GM19467 (cell line): ENCODE measurements at regions not wholly inside any gene's neighbourhood (a gene's known extent, or its start where the extent isn't known, plus 50 kb on each side); places are given as distances from the start of the nearest gene placed in this dataset.
"Not testable (repeated sequence)": the region's sequence is repeated elsewhere in the genome, so short reads cannot be mapped to it uniquely, and the experiment has no call there.

ENCODE experiments used
- ATAC-seq: cut with Tn5 transposase; IDR thresholded peaks from one replicate; pipeline ENCODE4 v1.9.1; 2021; ENCODE audit warnings: mild to moderate bottlenecking, moderate library complexity; ENCODE audit not compliant: unreplicated experiment

DNA sequence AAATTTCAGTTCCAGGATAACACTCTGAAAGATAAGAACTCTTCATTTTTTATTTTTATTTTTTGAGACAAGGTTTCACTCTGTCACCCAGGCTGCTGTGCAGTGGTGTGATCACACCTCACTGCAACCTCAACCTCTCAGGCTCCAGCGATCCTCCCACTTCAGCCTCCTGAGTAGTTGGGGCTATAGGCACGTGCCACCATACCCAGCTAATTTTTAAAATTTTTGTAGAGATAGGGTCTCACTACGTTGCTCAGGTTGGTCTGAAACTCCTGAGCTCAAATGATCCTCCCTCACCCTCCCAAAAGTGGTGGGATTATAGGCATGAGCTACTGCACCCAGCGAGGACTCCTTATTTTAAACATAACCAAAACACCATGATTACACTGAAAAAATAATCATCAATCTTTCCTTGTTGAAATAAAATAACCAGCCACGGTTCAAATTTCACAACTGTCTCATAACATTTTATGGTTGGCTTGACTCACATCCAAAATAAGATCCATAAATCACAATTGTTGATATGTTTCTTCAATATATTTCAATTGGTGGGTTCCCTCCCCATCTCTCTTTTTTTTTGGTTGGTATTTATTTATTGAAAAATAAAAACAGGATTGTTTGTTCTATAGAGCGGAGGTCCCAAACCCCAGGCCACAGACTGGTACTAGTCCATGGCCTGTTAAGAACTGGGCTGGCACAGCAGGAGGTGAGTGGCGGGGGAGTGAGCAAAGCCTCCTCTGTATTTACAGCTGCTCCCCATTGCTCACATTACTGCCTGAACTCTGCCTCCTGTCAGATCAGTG lies 60.1 kb upstream of the FAM171A1 start:
- ATAC-seq = no peak

DNA sequence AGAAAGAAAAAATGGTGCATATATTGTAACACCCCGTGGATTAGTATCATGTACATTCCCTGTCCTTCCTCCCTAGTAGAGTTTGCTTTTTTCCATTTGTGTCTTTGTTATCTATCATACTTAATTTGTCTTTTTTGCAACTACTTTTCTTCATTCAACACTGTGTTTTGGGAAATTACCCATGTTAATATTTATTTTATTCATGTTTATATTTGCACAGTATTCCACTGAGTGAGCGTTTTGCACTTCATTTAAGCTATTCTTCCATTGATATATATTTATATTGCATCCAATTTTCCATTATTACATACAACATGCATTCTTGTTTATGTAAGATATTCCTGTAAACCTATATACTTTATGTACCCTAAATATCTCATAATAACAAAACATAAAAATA lies 57.6 kb upstream of the FAM171A1 start:
- ATAC-seq = no peak

DNA sequence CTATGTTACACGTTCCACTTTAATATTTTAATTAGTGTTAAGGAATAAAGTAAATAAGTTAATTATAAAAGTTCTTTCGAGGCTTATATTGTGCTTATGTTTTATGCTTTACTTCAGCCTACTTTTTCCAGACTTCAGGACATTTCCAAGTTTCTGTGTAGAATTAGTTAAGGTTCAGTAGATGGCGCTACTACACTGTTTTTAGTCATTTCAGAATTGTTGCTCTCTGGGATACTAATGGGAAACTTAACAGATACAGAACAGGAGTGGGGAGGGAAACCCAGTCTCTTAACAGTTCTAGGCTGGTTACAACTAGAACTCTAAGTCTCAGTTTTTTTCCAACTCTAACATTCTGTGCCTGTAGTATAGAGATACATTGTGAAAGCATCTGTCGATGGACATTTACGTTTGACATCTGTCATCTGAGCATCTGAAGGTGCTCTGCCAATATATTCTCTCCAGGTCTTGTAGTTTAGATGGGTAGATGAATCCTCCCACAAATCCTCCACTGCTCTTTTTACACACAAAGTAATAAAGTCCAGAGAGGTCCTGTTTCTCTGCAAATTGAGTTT lies 56.8 kb upstream of the FAM171A1 start:
- no peak for ATAC-seq

DNA sequence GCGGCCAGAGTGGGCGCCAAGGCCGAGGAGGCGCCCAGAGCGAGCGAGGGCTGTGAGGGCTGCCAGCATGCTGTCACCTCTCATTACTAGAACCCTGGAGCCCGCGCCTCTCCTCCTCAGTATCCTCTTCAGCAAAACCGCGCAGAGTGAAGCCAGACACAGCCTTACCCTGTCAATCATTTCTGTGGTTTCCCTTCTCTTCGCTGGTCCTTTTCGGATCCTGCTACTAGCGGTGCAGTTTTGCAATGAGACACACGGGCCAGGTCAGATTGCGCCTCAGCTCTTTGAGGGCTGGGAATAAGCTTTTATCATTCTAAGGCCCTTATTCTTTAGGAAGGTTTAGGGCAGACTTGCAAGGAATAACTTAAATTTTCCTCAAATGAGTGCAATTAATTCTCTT lies 55.5 kb upstream of the FAM171A1 start:
- no peak for ATAC-seq

DNA sequence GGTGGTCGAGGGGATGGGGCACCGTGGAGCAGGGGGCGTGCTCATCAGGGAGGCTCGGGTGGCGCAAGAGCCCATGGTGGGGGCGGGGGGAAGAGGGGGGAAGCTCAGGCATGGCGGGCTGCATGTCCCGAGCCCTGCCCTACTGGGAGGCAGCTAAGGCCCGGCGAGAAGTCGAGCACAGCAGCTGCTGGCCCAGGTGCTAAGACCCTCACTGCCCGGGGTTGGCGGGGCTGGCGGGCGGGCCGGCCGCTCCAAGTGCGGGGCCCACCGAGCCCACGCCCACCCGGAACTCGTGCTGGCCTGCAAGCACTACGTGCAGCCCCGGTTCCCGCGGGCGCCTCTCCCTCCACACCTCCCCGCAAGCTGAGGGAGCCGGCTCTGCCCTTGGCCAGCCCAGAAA lies 55.0 kb upstream of the FAM171A1 start:
- no peak for ATAC-seq

- ATAC-seq = not testable (repeated sequence)
Measured at GRCh38 chr10:15421875-15422274, 50.8 kb upstream of the FAM171A1 start.
